HepG2 (cell line): ENCODE measurements at regions not wholly inside any gene's neighbourhood (a gene's known extent, or its start where the extent isn't known, plus 50 kb on each side); places are given as distances from the start of the nearest gene placed in this dataset.

ENCODE experiments used
- ATAC-seq: fragments of 200-7000 bp; cut with Tn5 transposase; 3 replicates; pipeline ENCODE4 v1.9.1; 2020; ENCODE audit warnings: mild to moderate bottlenecking, moderate library complexity
- BruUV-seq: library from RNA; stranded (reverse); fragments of 400-500 nt; replicated peaks from 2 replicates; lab custom pipeline; 2021; lab: Mats Ljungman, UMichigan
- CTCF ChIA-PET: fragments of 300-600 bp; formaldehyde crosslinking; extraction: SDS; loops from one replicate; lab custom pipeline; 2021; ENCODE audit warnings: low total read pairs, inconsistent platforms, low intra/inter-chr PET ratio; lab: Yijun Ruan, JAX
- POLR2A ChIA-PET: fragments of 350-600 bp; sonication (Branson Sonifier 250); formaldehyde crosslinking; loops from one replicate; lab custom pipeline; 2020; ENCODE audit warnings: antibody characterized with exemption, inconsistent platforms; lab: Yijun Ruan, JAX
- DNase-seq: peaks from one replicate; pipeline ENCODE4 v3.0.0-alpha.2; 2015; ENCODE audit warnings: low spot score
- FAIRE-seq: peaks from 3 replicates; lab custom pipeline; 2011; peaks lifted over from hg19 to GRCh38; lab: Jason Lieb, UNC
- H2AFZ ChIP-seq: one replicate; pipeline ENCODE4 v1.6.1; 2011; ENCODE audit warnings: low read length, inconsistent platforms
- H3K27ac ChIP-seq: fragments of 300-600 bp; 3 replicates; pipeline ENCODE4 v1.8.0; 2011; ENCODE audit warnings: mixed run types, mild to moderate bottlenecking, mixed read lengths, low read length, inconsistent platforms; ENCODE audit not compliant: insufficient read depth; ENCODE audit errors: extremely low read length
- H3K27me3 ChIP-seq, 2 experiments: fragments of 200-600 bp in 1 of 2; 2 replicates in 1 of 2; 3 replicates in 1 of 2; pipeline versions ENCODE4 v1.6.0 to v1.8.0; 2011; ENCODE audit warnings: low read length in 2 of 2, mild to moderate bottlenecking in 2 of 2, moderate library complexity in 2 of 2, inconsistent platforms in 1 of 2; ENCODE audit not compliant: insufficient read depth in 2 of 2, control insufficient read depth in 1 of 2
- H3K36me3 ChIP-seq, 2 experiments: fragments of 200-600 bp in 1 of 2; replicated peaks in 1 of 2; 2 replicates in 1 of 2; 3 replicates in 1 of 2; pipeline versions ENCODE4 v1.5.1 to v1.8.0; 2011; ENCODE audit warnings: low read length in 2 of 2, inconsistent platforms in 1 of 2; ENCODE audit not compliant: insufficient read depth in 2 of 2, control insufficient read depth in 1 of 2
- H3K4me1 ChIP-seq: 2 replicates; pipeline ENCODE4 v1.5.1; 2012; ENCODE audit warnings: low read length, inconsistent platforms; ENCODE audit not compliant: insufficient read depth
- H3K4me2 ChIP-seq: 2 replicates; pipeline ENCODE4 v1.6.0; 2011; ENCODE audit warnings: low read depth, low read length, inconsistent platforms
- H3K4me3 ChIP-seq, 3 experiments: fragments of 200-600 bp in 1 of 3; sonication (generic), shearing (Covaris generic) in 1 of 3; replicated peaks in 1 of 3; 2 replicates each; pipeline ENCODE4 v1.5.1; 2011 to 2016; ENCODE audit warnings: low read length in 3 of 3, inconsistent platforms in 2 of 3, low read depth in 2 of 3, mild to moderate bottlenecking in 2 of 3, control low read depth in 1 of 3, mixed read lengths in 1 of 3; ENCODE audit not compliant: insufficient read depth in 1 of 3
- H3K79me2 ChIP-seq: one replicate; pipeline ENCODE4 v1.6.1; 2011; ENCODE audit warnings: low read length, inconsistent platforms; ENCODE audit not compliant: insufficient read depth
- H3K9ac ChIP-seq: 2 replicates; pipeline ENCODE4 v1.6.0; 2011; ENCODE audit warnings: mild to moderate bottlenecking, low read depth, low read length, inconsistent platforms; ENCODE audit not compliant: insufficient read depth
- H3K9me3 ChIP-seq: 2 replicates; pipeline ENCODE4 v1.5.1; 2012; ENCODE audit warnings: mild to moderate bottlenecking, low read length
- H4K20me1 ChIP-seq: 2 replicates; pipeline ENCODE4 v1.6.0; 2011; ENCODE audit warnings: inconsistent platforms, mild to moderate bottlenecking, low read length, moderate library complexity; ENCODE audit not compliant: insufficient read depth
- BHLHE40 ChIP-seq: IDR thresholded peaks from 2 replicates; pipeline ENCODE4 v1.6.1; 2011; ENCODE audit warnings: low read length, improper control_type of control experiment
- MEF2D ChIP-seq: sonication (generic); formaldehyde crosslinking; IDR thresholded peaks from 2 replicates; pipeline ENCODE4 v1.5.1; 2020; ENCODE audit warnings: mild to moderate bottlenecking, missing genetic modification reagents
- TOPORS ChIP-seq: sonication (generic); formaldehyde crosslinking; IDR thresholded peaks from 2 replicates; pipeline ENCODE4 v1.8.0; 2023; ENCODE audit warnings: mild to moderate bottlenecking, missing genetic modification reagents
- ZBTB7B ChIP-seq: sonication (generic); formaldehyde crosslinking; IDR thresholded peaks from 2 replicates; pipeline ENCODE4 v1.4.0; 2020; ENCODE audit warnings: missing genetic modification reagents
- ZKSCAN5 ChIP-seq: sonication (generic); formaldehyde crosslinking; IDR thresholded peaks from 2 replicates; pipeline ENCODE4 v1.5.1; 2020; ENCODE audit warnings: mild to moderate bottlenecking, missing genetic modification reagents
- ZNF224 ChIP-seq: sonication (generic); formaldehyde crosslinking; IDR thresholded peaks from 2 replicates; pipeline ENCODE4 v1.5.0; 2020; ENCODE audit warnings: mild to moderate bottlenecking, missing genetic modification reagents
- ZNF850 ChIP-seq: sonication (generic); formaldehyde crosslinking; conservative IDR thresholded peaks from 2 replicates; pipeline ENCODE4 v1.9.0; 2021; ENCODE audit warnings: mild to moderate bottlenecking, missing genetic modification reagents
- WGBS: methylation state at CpG from one replicate; pipeline ENCODE4 v1.1.6; 2017; ENCODE audit warnings: low lambda C conversion rate; 5-methylcytosine and 5-hydroxymethylcytosine counted together
- in situ Hi-C: cut with HindIII; loops from 2 replicates; pipeline ENCODE4 v1.10.0; 2017; ENCODE audit warnings: low pct_unique_long_range_greater_than_20kb; ENCODE audit not compliant: extremely low pct_ligation_motif_present
- intact Hi-C: fragments of 100-400 bp; cut with micrococcal nuclease; formaldehyde crosslinking; loops from one replicate; pipeline ENCODE4 v1.10.0; 2022; ENCODE audit not compliant: unreplicated experiment
- TF ChIP-seq, protein P1 (sequence below): sonication (generic); formaldehyde crosslinking; IDR thresholded peaks from 2 replicates; pipeline ENCODE4 v1.5.0; 2020; ENCODE audit warnings: missing genetic modification reagents
- TF ChIP-seq, protein P2 (sequence below): sonication (generic); formaldehyde crosslinking; IDR thresholded peaks from 2 replicates; pipeline ENCODE4 v1.8.0; 2022; ENCODE audit warnings: mild to moderate bottlenecking, missing genetic modification reagents, moderate library complexity
- TF ChIP-seq, protein P3 (sequence below): sonication (generic); formaldehyde crosslinking; IDR thresholded peaks from 2 replicates; pipeline ENCODE4 v1.4.0; 2020; ENCODE audit warnings: mild to moderate bottlenecking, missing genetic modification reagents
- TF ChIP-seq, protein P4 (sequence below): sonication (generic); formaldehyde crosslinking; IDR thresholded peaks from 2 replicates; pipeline ENCODE4 v1.4.0; 2020; ENCODE audit warnings: missing genetic modification reagents

DNA sequence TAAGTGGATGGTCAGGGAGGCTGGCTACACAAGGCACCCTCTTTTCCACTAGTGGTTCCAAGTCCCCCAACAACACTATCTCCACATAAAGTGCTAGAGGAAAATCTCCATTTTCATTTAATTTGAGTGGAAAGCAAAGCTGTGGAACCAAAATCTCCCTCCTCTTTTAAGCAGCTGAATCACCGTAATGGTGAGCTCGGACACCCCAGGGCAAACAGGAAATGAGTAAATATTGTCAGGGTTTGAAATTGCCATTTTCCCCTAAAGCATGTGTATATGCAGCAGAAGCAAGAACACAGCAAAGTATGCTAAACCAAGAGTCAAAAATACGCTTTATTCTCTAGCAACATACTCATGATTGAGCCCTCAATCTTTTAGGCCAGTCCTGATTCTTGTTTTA, 143.7 kb downstream of the GPAM start:
- DNase-seq = no peak
- Histone ChIP-seq H2AFZ (no peak overlapping the region), H3K27ac (no peak overlapping the region), H3K36me3 (no peaks in the 10 kb centered on the region), H4K20me1 (no peaks in the 10 kb centered on the region), H3K4me1 (no peaks in the 10 kb centered on the region), H3K4me3 (no peak overlapping the region), H3K9me3 (no peaks in the 10 kb centered on the region), H3K9ac (no peak overlapping the region), H3K79me2 (no peaks in the 10 kb centered on the region), H3K27me3 (no peaks in the 10 kb centered on the region), H3K4me2 (no peak overlapping the region)
- no TSS peak for BruUV-seq
- in situ Hi-C loops = no loop called here
- FAIRE-seq = no peak
- ChIA-PET CTCF (no interaction called here), POLR2A (no interaction called here)
- intact Hi-C loops = no loop called here
- 53% methylated on average over 3 of the region's 3 CpGs for WGBS
- no peak for ATAC-seq
- TF ChIP-seq, protein P1, sequence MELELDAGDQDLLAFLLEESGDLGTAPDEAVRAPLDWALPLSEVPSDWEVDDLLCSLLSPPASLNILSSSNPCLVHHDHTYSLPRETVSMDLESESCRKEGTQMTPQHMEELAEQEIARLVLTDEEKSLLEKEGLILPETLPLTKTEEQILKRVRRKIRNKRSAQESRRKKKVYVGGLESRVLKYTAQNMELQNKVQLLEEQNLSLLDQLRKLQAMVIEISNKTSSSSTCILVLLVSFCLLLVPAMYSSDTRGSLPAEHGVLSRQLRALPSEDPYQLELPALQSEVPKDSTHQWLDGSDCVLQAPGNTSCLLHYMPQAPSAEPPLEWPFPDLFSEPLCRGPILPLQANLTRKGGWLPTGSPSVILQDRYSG (CRISPR knock-in tag) = no peak
- no peak for TF ChIP-seq MEF2D (CRISPR knock-in tag)
- TF ChIP-seq BHLHE40 = no peak
- no peak for TF ChIP-seq ZBTB7B
- TF ChIP-seq ZNF224 (CRISPR knock-in tag) = no peak
- TF ChIP-seq TOPORS (CRISPR knock-in tag) = no peak
- TF ChIP-seq, protein P2, sequence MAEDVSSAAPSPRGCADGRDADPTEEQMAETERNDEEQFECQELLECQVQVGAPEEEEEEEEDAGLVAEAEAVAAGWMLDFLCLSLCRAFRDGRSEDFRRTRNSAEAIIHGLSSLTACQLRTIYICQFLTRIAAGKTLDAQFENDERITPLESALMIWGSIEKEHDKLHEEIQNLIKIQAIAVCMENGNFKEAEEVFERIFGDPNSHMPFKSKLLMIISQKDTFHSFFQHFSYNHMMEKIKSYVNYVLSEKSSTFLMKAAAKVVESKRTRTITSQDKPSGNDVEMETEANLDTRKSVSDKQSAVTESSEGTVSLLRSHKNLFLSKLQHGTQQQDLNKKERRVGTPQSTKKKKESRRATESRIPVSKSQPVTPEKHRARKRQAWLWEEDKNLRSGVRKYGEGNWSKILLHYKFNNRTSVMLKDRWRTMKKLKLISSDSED (CRISPR knock-in tag) = no peak
- TF ChIP-seq, protein P3, sequence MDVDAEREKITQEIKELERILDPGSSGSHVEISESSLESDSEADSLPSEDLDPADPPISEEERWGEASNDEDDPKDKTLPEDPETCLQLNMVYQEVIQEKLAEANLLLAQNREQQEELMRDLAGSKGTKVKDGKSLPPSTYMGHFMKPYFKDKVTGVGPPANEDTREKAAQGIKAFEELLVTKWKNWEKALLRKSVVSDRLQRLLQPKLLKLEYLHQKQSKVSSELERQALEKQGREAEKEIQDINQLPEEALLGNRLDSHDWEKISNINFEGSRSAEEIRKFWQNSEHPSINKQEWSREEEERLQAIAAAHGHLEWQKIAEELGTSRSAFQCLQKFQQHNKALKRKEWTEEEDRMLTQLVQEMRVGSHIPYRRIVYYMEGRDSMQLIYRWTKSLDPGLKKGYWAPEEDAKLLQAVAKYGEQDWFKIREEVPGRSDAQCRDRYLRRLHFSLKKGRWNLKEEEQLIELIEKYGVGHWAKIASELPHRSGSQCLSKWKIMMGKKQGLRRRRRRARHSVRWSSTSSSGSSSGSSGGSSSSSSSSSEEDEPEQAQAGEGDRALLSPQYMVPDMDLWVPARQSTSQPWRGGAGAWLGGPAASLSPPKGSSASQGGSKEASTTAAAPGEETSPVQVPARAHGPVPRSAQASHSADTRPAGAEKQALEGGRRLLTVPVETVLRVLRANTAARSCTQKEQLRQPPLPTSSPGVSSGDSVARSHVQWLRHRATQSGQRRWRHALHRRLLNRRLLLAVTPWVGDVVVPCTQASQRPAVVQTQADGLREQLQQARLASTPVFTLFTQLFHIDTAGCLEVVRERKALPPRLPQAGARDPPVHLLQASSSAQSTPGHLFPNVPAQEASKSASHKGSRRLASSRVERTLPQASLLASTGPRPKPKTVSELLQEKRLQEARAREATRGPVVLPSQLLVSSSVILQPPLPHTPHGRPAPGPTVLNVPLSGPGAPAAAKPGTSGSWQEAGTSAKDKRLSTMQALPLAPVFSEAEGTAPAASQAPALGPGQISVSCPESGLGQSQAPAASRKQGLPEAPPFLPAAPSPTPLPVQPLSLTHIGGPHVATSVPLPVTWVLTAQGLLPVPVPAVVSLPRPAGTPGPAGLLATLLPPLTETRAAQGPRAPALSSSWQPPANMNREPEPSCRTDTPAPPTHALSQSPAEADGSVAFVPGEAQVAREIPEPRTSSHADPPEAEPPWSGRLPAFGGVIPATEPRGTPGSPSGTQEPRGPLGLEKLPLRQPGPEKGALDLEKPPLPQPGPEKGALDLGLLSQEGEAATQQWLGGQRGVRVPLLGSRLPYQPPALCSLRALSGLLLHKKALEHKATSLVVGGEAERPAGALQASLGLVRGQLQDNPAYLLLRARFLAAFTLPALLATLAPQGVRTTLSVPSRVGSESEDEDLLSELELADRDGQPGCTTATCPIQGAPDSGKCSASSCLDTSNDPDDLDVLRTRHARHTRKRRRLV (CRISPR knock-in tag) = no peak
- no peak for TF ChIP-seq ZKSCAN5 (CRISPR knock-in tag)
- TF ChIP-seq ZNF850 = no peak
- TF ChIP-seq, protein P4, sequence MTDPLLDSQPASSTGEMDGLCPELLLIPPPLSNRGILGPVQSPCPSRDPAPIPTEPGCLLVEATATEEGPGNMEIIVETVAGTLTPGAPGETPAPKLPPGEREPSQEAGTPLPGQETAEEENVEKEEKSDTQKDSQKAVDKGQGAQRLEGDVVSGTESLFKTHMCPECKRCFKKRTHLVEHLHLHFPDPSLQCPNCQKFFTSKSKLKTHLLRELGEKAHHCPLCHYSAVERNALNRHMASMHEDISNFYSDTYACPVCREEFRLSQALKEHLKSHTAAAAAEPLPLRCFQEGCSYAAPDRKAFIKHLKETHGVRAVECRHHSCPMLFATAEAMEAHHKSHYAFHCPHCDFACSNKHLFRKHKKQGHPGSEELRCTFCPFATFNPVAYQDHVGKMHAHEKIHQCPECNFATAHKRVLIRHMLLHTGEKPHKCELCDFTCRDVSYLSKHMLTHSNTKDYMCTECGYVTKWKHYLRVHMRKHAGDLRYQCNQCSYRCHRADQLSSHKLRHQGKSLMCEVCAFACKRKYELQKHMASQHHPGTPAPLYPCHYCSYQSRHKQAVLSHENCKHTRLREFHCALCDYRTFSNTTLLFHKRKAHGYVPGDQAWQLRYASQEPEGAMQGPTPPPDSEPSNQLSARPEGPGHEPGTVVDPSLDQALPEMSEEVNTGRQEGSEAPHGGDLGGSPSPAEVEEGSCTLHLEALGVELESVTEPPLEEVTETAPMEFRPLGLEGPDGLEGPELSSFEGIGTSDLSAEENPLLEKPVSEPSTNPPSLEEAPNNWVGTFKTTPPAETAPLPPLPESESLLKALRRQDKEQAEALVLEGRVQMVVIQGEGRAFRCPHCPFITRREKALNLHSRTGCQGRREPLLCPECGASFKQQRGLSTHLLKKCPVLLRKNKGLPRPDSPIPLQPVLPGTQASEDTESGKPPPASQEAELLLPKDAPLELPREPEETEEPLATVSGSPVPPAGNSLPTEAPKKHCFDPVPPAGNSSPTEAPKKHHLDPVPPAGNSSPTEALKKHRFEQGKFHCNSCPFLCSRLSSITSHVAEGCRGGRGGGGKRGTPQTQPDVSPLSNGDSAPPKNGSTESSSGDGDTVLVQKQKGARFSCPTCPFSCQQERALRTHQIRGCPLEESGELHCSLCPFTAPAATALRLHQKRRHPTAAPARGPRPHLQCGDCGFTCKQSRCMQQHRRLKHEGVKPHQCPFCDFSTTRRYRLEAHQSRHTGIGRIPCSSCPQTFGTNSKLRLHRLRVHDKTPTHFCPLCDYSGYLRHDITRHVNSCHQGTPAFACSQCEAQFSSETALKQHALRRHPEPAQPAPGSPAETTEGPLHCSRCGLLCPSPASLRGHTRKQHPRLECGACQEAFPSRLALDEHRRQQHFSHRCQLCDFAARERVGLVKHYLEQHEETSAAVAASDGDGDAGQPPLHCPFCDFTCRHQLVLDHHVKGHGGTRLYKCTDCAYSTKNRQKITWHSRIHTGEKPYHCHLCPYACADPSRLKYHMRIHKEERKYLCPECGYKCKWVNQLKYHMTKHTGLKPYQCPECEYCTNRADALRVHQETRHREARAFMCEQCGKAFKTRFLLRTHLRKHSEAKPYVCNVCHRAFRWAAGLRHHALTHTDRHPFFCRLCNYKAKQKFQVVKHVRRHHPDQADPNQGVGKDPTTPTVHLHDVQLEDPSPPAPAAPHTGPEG = no peak
